ENCODE measurements at regions not wholly inside any gene's neighbourhood (a gene's known extent, or its start where the extent isn't known, plus 50 kb on each side); places are given as distances from the start of the nearest gene placed in this dataset.
A peak's percentile ranks its signal among the peaks of the same experiment; 100 is the strongest.

GRCh38 chr9:99650187-99650874, 171.4 kb upstream of the NR4A3 start:
- H4K91ac ChIP-seq (ENCODE audit: low read length), result no peak overlapping the region
- peaks cover 5% of the 10 kb centered on the region for H3K9me3 ChIP-seq (ENCODE audit: control insufficient read depth, low read length)
- H2BK120ac ChIP-seq (ENCODE audit: low read depth, low read length), result no peak overlapping the region
- no peak overlapping the region for H3K27ac ChIP-seq (ENCODE audit: low read length, poor library complexity, severe bottlenecking)
- H3K36me3 ChIP-seq (ENCODE audit: control insufficient read depth in 1 of 2, insufficient read depth in 2 of 2, low read depth in 1 of 2, low read length in 2 of 2), result no peaks in the 10 kb centered on the region
- no peak overlapping the region for H3K4me2 ChIP-seq (ENCODE audit: low read length, poor library complexity, severe bottlenecking)
- H4K8ac ChIP-seq (ENCODE audit: low read length), result no peak overlapping the region
- DNase-seq, result no peak
- H3K4ac ChIP-seq (ENCODE audit: low read depth in 1 of 2, low read length in 2 of 2), result no peak overlapping the region
- no peak overlapping the region for H3K9ac ChIP-seq (ENCODE audit: low read length)
- H2BK12ac ChIP-seq (ENCODE audit: low read length in 2 of 2), result no peak overlapping the region
- H3K14ac ChIP-seq (ENCODE audit: low read length in 2 of 2), result peak overlapping the region in 1 of 2 experiments; percentile 19
- H2AFZ ChIP-seq (ENCODE audit: low read depth, low read length), result no peak overlapping the region
- H3K79me1 ChIP-seq (replicated peaks; ENCODE audit: low read length, poor library complexity, severe bottlenecking), result no peaks in the 10 kb centered on the region
- H3K23ac ChIP-seq (ENCODE audit: low read length in 2 of 2), result no peak overlapping the region
- no peak overlapping the region for H3K18ac ChIP-seq (ENCODE audit: low read depth in 1 of 2, low read length in 2 of 2)
- 88% methylated on average over 5 of the region's 5 CpGs for WGBS
- H2AK5ac ChIP-seq (ENCODE audit: low read length, severe bottlenecking), result no peak overlapping the region
- no peak overlapping the region for H2BK5ac ChIP-seq (ENCODE audit: low read depth, low read length, poor library complexity, severe bottlenecking)
- no peak overlapping the region for H3K4me3 ChIP-seq (ENCODE audit: insufficient read depth in 1 of 2, low read depth in 1 of 2, low read length in 2 of 2)
- no peaks in the 10 kb centered on the region for H3K4me1 ChIP-seq (ENCODE audit: control insufficient read depth, insufficient read depth, low read depth, low read length)
- H3K27me3 ChIP-seq (ENCODE audit: control insufficient read depth in 1 of 2, insufficient read depth in 1 of 2, low read length in 2 of 2), result no peaks in the 10 kb centered on the region
- H2BK15ac ChIP-seq (ENCODE audit: low read depth, poor library complexity, severe bottlenecking), result no peak overlapping the region

- Histone ChIP-seq H2BK15ac (ENCODE audit: low read depth, poor library complexity, severe bottlenecking) (no peak overlapping the region), H3K14ac (ENCODE audit: low read length in 2 of 2) (no peak overlapping the region), H3K36me3 (ENCODE audit: control insufficient read depth in 1 of 2, insufficient read depth in 2 of 2, low read depth in 1 of 2, low read length in 2 of 2) (no peaks in the 10 kb centered on the region), H3K4me2 (ENCODE audit: low read length, poor library complexity, severe bottlenecking) (no peak overlapping the region), H3K18ac (ENCODE audit: low read depth in 1 of 2, low read length in 2 of 2) (no peak overlapping the region), H3K23ac (ENCODE audit: low read length in 2 of 2) (no peak overlapping the region), H3K9ac (ENCODE audit: low read length) (no peak overlapping the region), H3K27me3 (ENCODE audit: control insufficient read depth in 1 of 2, insufficient read depth in 1 of 2, low read length in 2 of 2) (no peaks in the 10 kb centered on the region), H2BK12ac (ENCODE audit: low read length in 2 of 2) (no peak overlapping the region), H2AK5ac (ENCODE audit: low read length, severe bottlenecking) (no peak overlapping the region), H4K8ac (ENCODE audit: low read length) (no peak overlapping the region), H3K4ac (ENCODE audit: low read depth in 1 of 2, low read length in 2 of 2) (no peak overlapping the region), H3K27ac (ENCODE audit: low read length, poor library complexity, severe bottlenecking) (no peak overlapping the region), H3K79me1 (replicated peaks; ENCODE audit: low read length, poor library complexity, severe bottlenecking) (no peaks in the 10 kb centered on the region), H2BK5ac (ENCODE audit: low read depth, low read length, poor library complexity, severe bottlenecking) (no peak overlapping the region), H3K4me3 (ENCODE audit: insufficient read depth in 1 of 2, low read depth in 1 of 2, low read length in 2 of 2) (no peak overlapping the region), H2BK120ac (ENCODE audit: low read depth, low read length) (no peak overlapping the region), H3K9me3 (ENCODE audit: control insufficient read depth, low read length) (peaks cover 4% of the 10 kb centered on the region), H2AFZ (ENCODE audit: low read depth, low read length) (no peak overlapping the region), H4K91ac (ENCODE audit: low read length) (no peak overlapping the region), H3K4me1 (ENCODE audit: control insufficient read depth, insufficient read depth, low read depth, low read length) (no peaks in the 10 kb centered on the region)
- WGBS, result 87% methylated on average over 4 of the region's 4 CpGs
- no peak for DNase-seq
Observed at GRCh38 chr9:99660191-99660636, 161.5 kb upstream of the NR4A3 start.

GRCh38 chr9:99663297-99663696, 158.4 kb upstream of the NR4A3 start:
- H3K79me1 ChIP-seq (replicated peaks; ENCODE audit: low read length, poor library complexity, severe bottlenecking), result no peaks in the 10 kb centered on the region
- no CpG with 5 or more reads among the region's 1 CpG for WGBS
- no peaks in the 10 kb centered on the region for H3K27me3 ChIP-seq (ENCODE audit: control insufficient read depth in 1 of 2, insufficient read depth in 1 of 2, low read length in 2 of 2)
- H3K14ac ChIP-seq (ENCODE audit: low read length in 2 of 2), result no peak overlapping the region
- H3K36me3 ChIP-seq (ENCODE audit: control insufficient read depth in 1 of 2, insufficient read depth in 2 of 2, low read depth in 1 of 2, low read length in 2 of 2), result no peaks in the 10 kb centered on the region
- no peak overlapping the region for H3K4ac ChIP-seq (ENCODE audit: low read depth in 1 of 2, low read length in 2 of 2)
- no peak overlapping the region for H3K27ac ChIP-seq (ENCODE audit: low read length, poor library complexity, severe bottlenecking)
- no peak overlapping the region for H3K4me2 ChIP-seq (ENCODE audit: low read length, poor library complexity, severe bottlenecking)
- no peak overlapping the region for H2AK5ac ChIP-seq (ENCODE audit: low read length, severe bottlenecking)
- no peak overlapping the region for H2AFZ ChIP-seq (ENCODE audit: low read depth, low read length)
- no peak overlapping the region for H3K18ac ChIP-seq (ENCODE audit: low read depth in 1 of 2, low read length in 2 of 2)
- no peak overlapping the region for H4K91ac ChIP-seq (ENCODE audit: low read length)
- H3K4me3 ChIP-seq (ENCODE audit: insufficient read depth in 1 of 2, low read depth in 1 of 2, low read length in 2 of 2), result no peak overlapping the region
- no peak overlapping the region for H2BK15ac ChIP-seq (ENCODE audit: low read depth, poor library complexity, severe bottlenecking)
- no peak overlapping the region for H3K9ac ChIP-seq (ENCODE audit: low read length)
- H3K23ac ChIP-seq (ENCODE audit: low read length in 2 of 2), result no peak overlapping the region
- no peak for DNase-seq
- no peak overlapping the region for H2BK5ac ChIP-seq (ENCODE audit: low read depth, low read length, poor library complexity, severe bottlenecking)
- H3K9me3 ChIP-seq (ENCODE audit: control insufficient read depth, low read length), result no peaks in the 10 kb centered on the region
- H3K4me1 ChIP-seq (ENCODE audit: control insufficient read depth, insufficient read depth, low read depth, low read length), result no peaks in the 10 kb centered on the region
- H2BK12ac ChIP-seq (ENCODE audit: low read length in 2 of 2), result no peak overlapping the region
- no peak overlapping the region for H4K8ac ChIP-seq (ENCODE audit: low read length)
- no peak overlapping the region for H2BK120ac ChIP-seq (ENCODE audit: low read depth, low read length)

DNA sequence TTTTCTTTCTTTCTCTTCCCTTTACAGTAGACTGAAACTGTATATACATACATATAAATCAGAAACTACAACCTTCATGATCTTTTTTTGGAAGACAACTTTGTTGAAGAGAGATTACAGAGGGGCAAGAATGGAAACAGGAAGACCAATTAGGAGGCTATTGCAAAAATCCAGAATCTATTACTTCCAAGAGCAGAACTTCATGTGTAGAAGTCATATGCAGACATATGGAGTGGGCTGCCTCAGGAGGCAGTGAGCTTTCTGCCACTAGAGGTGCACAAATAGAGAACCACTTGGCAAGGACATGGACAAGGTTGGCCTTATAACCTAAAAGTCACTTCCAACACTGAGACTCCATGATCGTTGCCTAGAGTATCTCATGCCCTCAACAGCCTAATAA, 157.8 kb upstream of the NR4A3 start:
- no CpG with 5 or more reads among the region's 1 CpG for WGBS
- H3K14ac ChIP-seq (ENCODE audit: low read length in 2 of 2), result no peak overlapping the region
- H2AK5ac ChIP-seq (ENCODE audit: low read length, severe bottlenecking), result no peak overlapping the region
- H3K4me1 ChIP-seq (ENCODE audit: control insufficient read depth, insufficient read depth, low read depth, low read length), result no peaks in the 10 kb centered on the region
- H3K27ac ChIP-seq (ENCODE audit: low read length, poor library complexity, severe bottlenecking), result no peak overlapping the region
- no peak overlapping the region for H3K23ac ChIP-seq (ENCODE audit: low read length in 2 of 2)
- no peak overlapping the region for H2BK5ac ChIP-seq (ENCODE audit: low read depth, low read length, poor library complexity, severe bottlenecking)
- H3K79me1 ChIP-seq (replicated peaks; ENCODE audit: low read length, poor library complexity, severe bottlenecking), result no peaks in the 10 kb centered on the region
- H3K18ac ChIP-seq (ENCODE audit: low read depth in 1 of 2, low read length in 2 of 2), result no peak overlapping the region
- no peak overlapping the region for H4K8ac ChIP-seq (ENCODE audit: low read length)
- no peaks in the 10 kb centered on the region for H3K36me3 ChIP-seq (ENCODE audit: control insufficient read depth in 1 of 2, insufficient read depth in 2 of 2, low read depth in 1 of 2, low read length in 2 of 2)
- H4K91ac ChIP-seq (ENCODE audit: low read length), result no peak overlapping the region
- no peaks in the 10 kb centered on the region for H3K9me3 ChIP-seq (ENCODE audit: control insufficient read depth, low read length)
- H3K4ac ChIP-seq (ENCODE audit: low read depth in 1 of 2, low read length in 2 of 2), result no peak overlapping the region
- no peaks in the 10 kb centered on the region for H3K27me3 ChIP-seq (ENCODE audit: control insufficient read depth in 1 of 2, insufficient read depth in 1 of 2, low read length in 2 of 2)
- H2BK120ac ChIP-seq (ENCODE audit: low read depth, low read length), result no peak overlapping the region
- no peak overlapping the region for H3K9ac ChIP-seq (ENCODE audit: low read length)
- no peak overlapping the region for H2BK12ac ChIP-seq (ENCODE audit: low read length in 2 of 2)
- H2AFZ ChIP-seq (ENCODE audit: low read depth, low read length), result no peak overlapping the region
- no peak overlapping the region for H3K4me2 ChIP-seq (ENCODE audit: low read length, poor library complexity, severe bottlenecking)
- no peak overlapping the region for H2BK15ac ChIP-seq (ENCODE audit: low read depth, poor library complexity, severe bottlenecking)
- H3K4me3 ChIP-seq (ENCODE audit: insufficient read depth in 1 of 2, low read depth in 1 of 2, low read length in 2 of 2), result no peak overlapping the region
- DNase-seq, result no peak

Measured in mesenchymal stem cell (in vitro differentiated cells and primary cell).